ENCODE measurements at regions not wholly inside any gene's neighbourhood (a gene's known extent, or its start where the extent isn't known, plus 50 kb on each side); places are given as distances from the start of the nearest gene placed in this dataset.
"Not testable (repeated sequence)": the region's sequence is repeated elsewhere in the genome, so short reads cannot be mapped to it uniquely, and the experiment has no call there.

- not testable (repeated sequence) for TF ChIP-seq POLR2AphosphoS5 (IDR thresholded peaks at IDR 0.05; ENCODE audit: insufficient read depth, low read depth, low read length); POLR2A (IDR thresholded peaks at IDR 0.05; ENCODE audit: low read depth, low read length); GATA2 (IDR thresholded peaks at IDR 0.05; ENCODE audit: insufficient read depth, insufficient read length, low read depth, low read length); MAX (IDR thresholded peaks at IDR 0.05; ENCODE audit: insufficient read depth, insufficient read length); EZH2 (IDR thresholded peaks at IDR 0.05; ENCODE audit: borderline replicate concordance, low read depth, low read length, severe bottlenecking)
- TF ChIP-seq, protein P1, sequence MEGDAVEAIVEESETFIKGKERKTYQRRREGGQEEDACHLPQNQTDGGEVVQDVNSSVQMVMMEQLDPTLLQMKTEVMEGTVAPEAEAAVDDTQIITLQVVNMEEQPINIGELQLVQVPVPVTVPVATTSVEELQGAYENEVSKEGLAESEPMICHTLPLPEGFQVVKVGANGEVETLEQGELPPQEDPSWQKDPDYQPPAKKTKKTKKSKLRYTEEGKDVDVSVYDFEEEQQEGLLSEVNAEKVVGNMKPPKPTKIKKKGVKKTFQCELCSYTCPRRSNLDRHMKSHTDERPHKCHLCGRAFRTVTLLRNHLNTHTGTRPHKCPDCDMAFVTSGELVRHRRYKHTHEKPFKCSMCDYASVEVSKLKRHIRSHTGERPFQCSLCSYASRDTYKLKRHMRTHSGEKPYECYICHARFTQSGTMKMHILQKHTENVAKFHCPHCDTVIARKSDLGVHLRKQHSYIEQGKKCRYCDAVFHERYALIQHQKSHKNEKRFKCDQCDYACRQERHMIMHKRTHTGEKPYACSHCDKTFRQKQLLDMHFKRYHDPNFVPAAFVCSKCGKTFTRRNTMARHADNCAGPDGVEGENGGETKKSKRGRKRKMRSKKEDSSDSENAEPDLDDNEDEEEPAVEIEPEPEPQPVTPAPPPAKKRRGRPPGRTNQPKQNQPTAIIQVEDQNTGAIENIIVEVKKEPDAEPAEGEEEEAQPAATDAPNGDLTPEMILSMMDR (IDR thresholded peaks at IDR 0.05; ENCODE audit: extremely low read depth in 1 of 2, insufficient read depth in 1 of 2, low read depth in 1 of 2, low read length in 2 of 2): not testable (repeated sequence)
These were observed 183.1 kb downstream of the BANP start for GRCh38 chr16:88134172-88134898.
